ENCODE measurements at regions not wholly inside any gene's neighbourhood (a gene's known extent, or its start where the extent isn't known, plus 50 kb on each side); places are given as distances from the start of the nearest gene placed in this dataset.

DNA sequence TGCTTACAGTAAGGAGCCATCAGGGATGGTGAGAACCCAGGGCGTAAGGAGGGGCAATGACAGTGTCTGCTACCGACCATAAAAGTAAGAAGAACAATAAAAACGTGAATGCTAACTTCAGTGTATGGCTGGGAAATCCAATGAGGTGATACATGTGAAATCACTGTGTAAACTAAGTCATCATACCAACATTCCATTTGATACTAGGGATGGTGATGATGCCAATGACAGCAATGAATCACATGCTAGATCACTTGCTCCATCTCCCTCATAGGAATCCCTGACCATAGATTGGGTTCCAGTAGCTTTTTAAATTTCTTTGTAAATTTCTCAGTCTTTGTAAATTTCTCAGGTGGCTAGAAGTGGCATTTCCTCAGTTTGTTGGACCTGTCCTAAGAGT lies 146.3 kb downstream of the SMIM20 start:
- TF ChIP-seq, protein P1, sequence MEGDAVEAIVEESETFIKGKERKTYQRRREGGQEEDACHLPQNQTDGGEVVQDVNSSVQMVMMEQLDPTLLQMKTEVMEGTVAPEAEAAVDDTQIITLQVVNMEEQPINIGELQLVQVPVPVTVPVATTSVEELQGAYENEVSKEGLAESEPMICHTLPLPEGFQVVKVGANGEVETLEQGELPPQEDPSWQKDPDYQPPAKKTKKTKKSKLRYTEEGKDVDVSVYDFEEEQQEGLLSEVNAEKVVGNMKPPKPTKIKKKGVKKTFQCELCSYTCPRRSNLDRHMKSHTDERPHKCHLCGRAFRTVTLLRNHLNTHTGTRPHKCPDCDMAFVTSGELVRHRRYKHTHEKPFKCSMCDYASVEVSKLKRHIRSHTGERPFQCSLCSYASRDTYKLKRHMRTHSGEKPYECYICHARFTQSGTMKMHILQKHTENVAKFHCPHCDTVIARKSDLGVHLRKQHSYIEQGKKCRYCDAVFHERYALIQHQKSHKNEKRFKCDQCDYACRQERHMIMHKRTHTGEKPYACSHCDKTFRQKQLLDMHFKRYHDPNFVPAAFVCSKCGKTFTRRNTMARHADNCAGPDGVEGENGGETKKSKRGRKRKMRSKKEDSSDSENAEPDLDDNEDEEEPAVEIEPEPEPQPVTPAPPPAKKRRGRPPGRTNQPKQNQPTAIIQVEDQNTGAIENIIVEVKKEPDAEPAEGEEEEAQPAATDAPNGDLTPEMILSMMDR (IDR thresholded peaks at IDR 0.05; ENCODE audit: poor library complexity): no peak
- TF ChIP-seq EZH2phosphoT487 (IDR thresholded peaks at IDR 0.05; ENCODE audit: low read depth, severe bottlenecking, unreplicated experiment): no peak
- TF ChIP-seq EZH2 (IDR thresholded peaks at IDR 0.05; ENCODE audit: borderline replicate concordance): no peak

Measured in hepatocyte (in vitro differentiated cells).